ENCODE measurements at regions not wholly inside any gene's neighbourhood (a gene's known extent, or its start where the extent isn't known, plus 50 kb on each side); places are given as distances from the start of the nearest gene placed in this dataset.

- intact Hi-C loops (cut with DNase I) = no loop called here
- TF ChIP-seq, protein P1, sequence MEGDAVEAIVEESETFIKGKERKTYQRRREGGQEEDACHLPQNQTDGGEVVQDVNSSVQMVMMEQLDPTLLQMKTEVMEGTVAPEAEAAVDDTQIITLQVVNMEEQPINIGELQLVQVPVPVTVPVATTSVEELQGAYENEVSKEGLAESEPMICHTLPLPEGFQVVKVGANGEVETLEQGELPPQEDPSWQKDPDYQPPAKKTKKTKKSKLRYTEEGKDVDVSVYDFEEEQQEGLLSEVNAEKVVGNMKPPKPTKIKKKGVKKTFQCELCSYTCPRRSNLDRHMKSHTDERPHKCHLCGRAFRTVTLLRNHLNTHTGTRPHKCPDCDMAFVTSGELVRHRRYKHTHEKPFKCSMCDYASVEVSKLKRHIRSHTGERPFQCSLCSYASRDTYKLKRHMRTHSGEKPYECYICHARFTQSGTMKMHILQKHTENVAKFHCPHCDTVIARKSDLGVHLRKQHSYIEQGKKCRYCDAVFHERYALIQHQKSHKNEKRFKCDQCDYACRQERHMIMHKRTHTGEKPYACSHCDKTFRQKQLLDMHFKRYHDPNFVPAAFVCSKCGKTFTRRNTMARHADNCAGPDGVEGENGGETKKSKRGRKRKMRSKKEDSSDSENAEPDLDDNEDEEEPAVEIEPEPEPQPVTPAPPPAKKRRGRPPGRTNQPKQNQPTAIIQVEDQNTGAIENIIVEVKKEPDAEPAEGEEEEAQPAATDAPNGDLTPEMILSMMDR (IDR thresholded peaks at IDR 0.05) = no peak
- Histone ChIP-seq H3K4me3 (no peak overlapping the region), H3K27me3 (no peaks in the 10 kb centered on the region), H3K9me3 (peaks cover 0 to 27% of the 10 kb centered on the region in 2 donors), H3K36me3 (peaks cover 0 to 12% of the 10 kb centered on the region in 2 donors), H3K4me1 (no peaks in the 10 kb centered on the region), H3K27ac (no peak overlapping the region)
- ATAC-seq = no peak
- DNase-seq = no peak
Observed at GRCh38 chr7:112907658-112908057, 117.5 kb upstream of the TMEM168 start.

DNA sequence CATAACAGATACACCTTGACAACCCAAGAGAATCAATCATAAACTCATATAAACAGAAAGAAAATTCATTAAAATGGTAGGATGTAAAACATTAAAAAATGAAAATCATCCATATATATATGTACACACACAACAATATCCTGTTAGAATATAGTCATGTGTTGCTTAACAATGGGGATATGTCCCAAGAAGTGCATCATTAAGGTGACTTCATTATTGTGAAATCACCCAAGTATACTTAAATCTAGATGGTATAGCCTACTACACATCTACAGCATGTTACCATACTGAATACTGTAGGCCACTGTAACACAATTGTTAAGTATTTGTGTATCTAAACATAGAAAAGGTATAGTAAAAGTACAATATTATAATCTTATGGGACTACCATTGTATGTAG lies 115.8 kb upstream of the TMEM168 start:
- H3K9me3 ChIP-seq = peaks cover 0 to 16% of the 10 kb centered on the region in 2 donors
- peaks cover 0 to 4% of the 10 kb centered on the region in 2 donors for H3K36me3 ChIP-seq
- intact Hi-C loops (cut with DNase I) = no loop called here
- DNase-seq (no peak), ATAC-seq (no peak)
- TF ChIP-seq, protein P1 (IDR thresholded peaks at IDR 0.05) = no peak
- H3K27ac ChIP-seq = no peak overlapping the region
- no peak overlapping the region for H3K4me3 ChIP-seq
- no peaks in the 10 kb centered on the region for H3K4me1 ChIP-seq
- no peaks in the 10 kb centered on the region for H3K27me3 ChIP-seq

DNA sequence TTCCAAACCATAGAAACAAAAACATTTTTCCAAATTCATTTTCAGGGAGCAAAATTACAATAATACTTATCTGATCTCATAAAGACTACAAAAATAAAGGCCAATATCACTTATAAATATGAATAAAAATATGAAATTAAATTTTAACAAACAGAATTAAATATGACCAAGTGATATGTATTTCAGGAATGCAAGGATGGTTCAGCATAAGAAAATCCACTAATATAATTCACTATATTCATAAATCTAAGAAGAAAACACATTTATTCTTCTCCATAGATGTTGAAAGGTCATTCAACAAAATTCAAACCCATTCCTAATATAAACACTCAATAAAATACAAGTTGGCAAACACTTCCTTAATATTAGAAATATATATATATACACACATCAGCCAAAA lies 115.2 kb upstream of the TMEM168 start:
- intact Hi-C loops (cut with DNase I) = no loop called here
- TF ChIP-seq, protein P1 (IDR thresholded peaks at IDR 0.05) = no peak
- no peaks in the 10 kb centered on the region for H3K27me3 ChIP-seq
- H3K36me3 ChIP-seq = no peaks in the 10 kb centered on the region
- ATAC-seq (no peak), DNase-seq (no peak)
- no peak overlapping the region for H3K27ac ChIP-seq
- H3K9me3 ChIP-seq = peaks cover 0 to 16% of the 10 kb centered on the region in 2 donors
- no peak overlapping the region for H3K4me3 ChIP-seq
- H3K4me1 ChIP-seq = no peaks in the 10 kb centered on the region

- intact Hi-C loops (cut with DNase I) = no loop called here
- no peaks in the 10 kb centered on the region for H3K27me3 ChIP-seq
- H3K4me1 ChIP-seq = peaks cover 0 to 3% of the 10 kb centered on the region in 2 donors
- TF ChIP-seq, protein P1 (IDR thresholded peaks at IDR 0.05) = peak; percentile 63 to 74
- DNase-seq (peak in 1 of 4 donors; percentile 30), ATAC-seq (peak; percentile 98)
- no peak overlapping the region for H3K4me3 ChIP-seq
- peaks cover 0 to 8% of the 10 kb centered on the region in 2 donors for H3K36me3 ChIP-seq
- H3K27ac ChIP-seq = no peak overlapping the region
- no peaks in the 10 kb centered on the region for H3K9me3 ChIP-seq
Observed at GRCh38 chr7:112898432-112899290, 108.5 kb upstream of the TMEM168 start.

DNA sequence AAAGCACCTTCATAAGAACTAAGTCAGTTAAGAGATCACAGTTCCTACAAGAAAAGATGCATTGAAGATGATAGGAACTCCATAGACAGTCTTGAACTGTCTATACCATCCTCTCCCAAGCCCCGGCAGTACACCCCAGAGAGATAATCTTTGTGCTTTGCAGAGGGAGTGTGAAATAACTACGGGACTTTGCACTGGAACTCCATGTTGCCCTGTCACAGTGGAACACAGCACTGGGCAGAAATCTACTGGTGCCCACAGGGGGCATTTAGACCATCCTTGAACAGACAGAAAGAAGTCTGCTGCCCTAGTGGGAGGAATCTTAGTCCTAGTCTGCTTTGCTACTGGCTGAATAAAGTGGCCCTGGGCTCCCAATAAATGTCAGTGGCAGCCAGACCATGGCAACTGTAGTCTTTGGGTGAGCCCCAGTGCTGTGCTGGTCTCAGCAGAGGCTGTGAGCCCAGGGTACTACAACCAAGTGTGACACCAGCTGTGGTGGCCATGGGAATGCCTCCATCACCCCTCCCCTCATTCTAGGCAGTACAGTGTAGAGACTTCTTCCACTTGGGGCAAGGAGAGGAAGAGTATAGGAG lies 107.7 kb upstream of the TMEM168 start:
- TF ChIP-seq, protein P1 (IDR thresholded peaks at IDR 0.05) = no peak
- H3K4me3 ChIP-seq = no peak overlapping the region
- H3K27me3 ChIP-seq = no peaks in the 10 kb centered on the region
- peak; percentile 16 for ATAC-seq
- no peaks in the 10 kb centered on the region for H3K9me3 ChIP-seq
- no peak overlapping the region for H3K27ac ChIP-seq
- H3K36me3 ChIP-seq = peaks cover 0 to 8% of the 10 kb centered on the region in 2 donors
- H3K4me1 ChIP-seq = peaks cover 0 to 3% of the 10 kb centered on the region in 2 donors
- intact Hi-C loops (cut with DNase I) = no loop called here
- peak in 1 of 4 donors; percentile 20 for DNase-seq
